Nephron progenitor cell (in vitro differentiated cells): ENCODE measurements at regions not wholly inside any gene's neighbourhood (a gene's known extent, or its start where the extent isn't known, plus 50 kb on each side); places are given as distances from the start of the nearest gene placed in this dataset.
"Not testable (repeated sequence)": the region's sequence is repeated elsewhere in the genome, so short reads cannot be mapped to it uniquely, and the experiment has no call there.

Source experiments
- DNase-seq: peaks from one replicate; pipeline ENCODE4 v3.0.0; 2021
- H3K27ac Mint-ChIP-seq: 2 replicates; pipeline ENCODE4 v1.8.0; 2021; ENCODE audit warnings: mild to moderate bottlenecking, moderate library complexity, mixed read lengths
- H3K27me3 Mint-ChIP-seq: 2 replicates; pipeline ENCODE4 v1.8.0; 2021; ENCODE audit warnings: mild to moderate bottlenecking, low read depth, mixed read lengths; ENCODE audit not compliant: poor library complexity
- H3K36me3 Mint-ChIP-seq: 2 replicates; pipeline ENCODE4 v1.8.0; 2021; ENCODE audit warnings: low read depth, mixed read lengths
- H3K4me1 Mint-ChIP-seq: 2 replicates; pipeline ENCODE4 v1.8.0; 2021; ENCODE audit warnings: mixed read lengths
- H3K4me3 Mint-ChIP-seq: 2 replicates; pipeline ENCODE4 v1.8.0; 2021; ENCODE audit warnings: mild to moderate bottlenecking, moderate library complexity, mixed read lengths
- H3K9me3 Mint-ChIP-seq: 2 replicates; pipeline ENCODE4 v1.8.0; 2021; ENCODE audit warnings: mild to moderate bottlenecking, moderate library complexity, mixed read lengths
- CTCF ChIP-seq: fragments of 200-600 bp; sonication (generic); IDR thresholded peaks from 2 replicates; pipeline ENCODE4 v1.5.0; 2021; ENCODE audit warnings: antibody characterized with exemption

GRCh38 chr4:188432328-188432727 lies 293.1 kb downstream of the TRIML1 start:
- no peak overlapping the region for H3K4me3 Mint-ChIP-seq

GRCh38 chr4:188433741-188434315 lies 294.6 kb downstream of the TRIML1 start:
- DNase-seq: no peak
- H3K27ac Mint-ChIP-seq: no peak overlapping the region
- TF ChIP-seq CTCF: no peak
- H3K4me1 Mint-ChIP-seq: peaks cover 12% of the 10 kb centered on the region
- H3K27me3 Mint-ChIP-seq: no peaks in the 10 kb centered on the region
- no peak overlapping the region for H3K4me3 Mint-ChIP-seq
- H3K9me3 Mint-ChIP-seq: no peaks in the 10 kb centered on the region
- no peaks in the 10 kb centered on the region for H3K36me3 Mint-ChIP-seq

More at GRCh38 chr4:188432328-188432727, 293.1 kb downstream of the TRIML1 start:
- Mint-ChIP-seq H3K4me1 (peaks cover 14% of the 10 kb centered on the region), H3K27ac (no peak overlapping the region), H3K36me3 (no peaks in the 10 kb centered on the region), H3K9me3 (no peaks in the 10 kb centered on the region), H3K27me3 (no peaks in the 10 kb centered on the region)
- TF ChIP-seq CTCF: no peak
- no peak for DNase-seq

GRCh38 chr4:188434643-188435042 lies 295.4 kb downstream of the TRIML1 start:
- Mint-ChIP-seq H3K27me3 (no peaks in the 10 kb centered on the region), H3K27ac (no peak overlapping the region), H3K36me3 (no peaks in the 10 kb centered on the region), H3K9me3 (no peaks in the 10 kb centered on the region), H3K4me3 (no peak overlapping the region), H3K4me1 (peaks cover 6% of the 10 kb centered on the region)
- TF ChIP-seq CTCF: no peak
- DNase-seq: no peak

GRCh38 chr4:188435381-188435780 lies 296.1 kb downstream of the TRIML1 start:
- Mint-ChIP-seq H3K27me3 (no peaks in the 10 kb centered on the region), H3K9me3 (no peaks in the 10 kb centered on the region), H3K4me1 (peaks cover 2% of the 10 kb centered on the region), H3K27ac (no peak overlapping the region), H3K4me3 (no peak overlapping the region), H3K36me3 (no peaks in the 10 kb centered on the region)
- TF ChIP-seq CTCF: no peak
- no peak for DNase-seq

- DNase-seq: no peak
- no peaks in the 10 kb centered on the region for H3K4me1 Mint-ChIP-seq
- H3K36me3 Mint-ChIP-seq: no peaks in the 10 kb centered on the region
- H3K27ac Mint-ChIP-seq: no peak overlapping the region
- H3K4me3 Mint-ChIP-seq: no peak overlapping the region
- no peaks in the 10 kb centered on the region for H3K27me3 Mint-ChIP-seq
- TF ChIP-seq CTCF: no peak
- no peaks in the 10 kb centered on the region for H3K9me3 Mint-ChIP-seq
Observed at GRCh38 chr4:188437535-188437934, 298.3 kb downstream of the TRIML1 start.

GRCh38 chr4:188438391-188438824 lies 299.2 kb downstream of the TRIML1 start:
- not testable (repeated sequence) for H3K4me3 Mint-ChIP-seq, H3K27ac Mint-ChIP-seq

More at GRCh38 chr4:188438391-188438824, 299.2 kb downstream of the TRIML1 start:
- H3K36me3 Mint-ChIP-seq, H3K9me3 Mint-ChIP-seq, H3K27me3 Mint-ChIP-seq, H3K4me1 Mint-ChIP-seq, DNase-seq: not testable (repeated sequence)
